ENCODE measurements at regions not wholly inside any gene's neighbourhood (a gene's known extent, or its start where the extent isn't known, plus 50 kb on each side); places are given as distances from the start of the nearest gene placed in this dataset.

- TF ChIP-seq EZH2 (IDR thresholded peaks at IDR 0.05; ENCODE audit: low read length) (no peak), CTCF (optimal IDR thresholded peaks at IDR 0.05 in 1 of 3, IDR thresholded peaks at IDR 0.05 in 1 of 3, conservative IDR thresholded peaks at IDR 0.05 in 1 of 3; ENCODE audit: extremely low read depth in 1 of 3, insufficient read depth in 2 of 3, low read length in 3 of 3) (no peak)
These were observed 132.4 kb upstream of the GDF10 start for GRCh38 chr10:47167591-47167990.
